ENCODE measurements at regions not wholly inside any gene's neighbourhood (a gene's known extent, or its start where the extent isn't known, plus 50 kb on each side); places are given as distances from the start of the nearest gene placed in this dataset.

DNA sequence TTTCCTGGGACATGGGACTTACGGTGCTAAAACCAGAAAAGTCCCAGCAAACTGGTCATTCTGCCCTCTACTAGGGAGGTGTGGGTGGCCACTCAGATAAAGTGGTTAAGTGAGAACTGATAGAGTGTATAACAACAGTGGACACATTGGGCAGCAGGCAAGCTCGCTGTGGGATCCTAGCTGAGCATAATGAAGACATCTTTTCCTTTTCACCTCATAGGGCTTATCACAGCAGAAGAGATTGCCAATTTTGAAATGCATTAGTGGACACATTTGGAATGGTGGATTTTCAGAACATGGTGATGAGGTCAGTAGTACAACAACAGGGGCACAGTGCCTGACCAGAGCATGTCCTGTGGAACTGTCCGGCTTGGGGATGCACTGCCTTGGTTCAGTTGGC is 477.1 kb upstream of the KIF2A start:
- TF ChIP-seq RXRA (IDR thresholded peaks at IDR 0.05) (no peak), YY1 (IDR thresholded peaks at IDR 0.05) (no peak), FOXA2 (IDR thresholded peaks at IDR 0.05) (no peak), TAF1 (conservative IDR thresholded peaks at IDR 0.05) (no peak), FOXA1 (IDR thresholded peaks at IDR 0.05) (no peak), EGR1 (IDR thresholded peaks at IDR 0.05; ENCODE audit: low read depth in 2 of 2) (no peak), HNF4G (IDR thresholded peaks at IDR 0.05) (no peak), JUND (IDR thresholded peaks at IDR 0.05) (no peak), RAD21 (IDR thresholded peaks at IDR 0.05) (no peak), SP1 (IDR thresholded peaks at IDR 0.05) (no peak)
- TF ChIP-seq, protein P1, sequence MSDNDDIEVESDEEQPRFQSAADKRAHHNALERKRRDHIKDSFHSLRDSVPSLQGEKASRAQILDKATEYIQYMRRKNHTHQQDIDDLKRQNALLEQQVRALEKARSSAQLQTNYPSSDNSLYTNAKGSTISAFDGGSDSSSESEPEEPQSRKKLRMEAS (IDR thresholded peaks at IDR 0.05), result no peak
- TF ChIP-seq, protein P2, sequence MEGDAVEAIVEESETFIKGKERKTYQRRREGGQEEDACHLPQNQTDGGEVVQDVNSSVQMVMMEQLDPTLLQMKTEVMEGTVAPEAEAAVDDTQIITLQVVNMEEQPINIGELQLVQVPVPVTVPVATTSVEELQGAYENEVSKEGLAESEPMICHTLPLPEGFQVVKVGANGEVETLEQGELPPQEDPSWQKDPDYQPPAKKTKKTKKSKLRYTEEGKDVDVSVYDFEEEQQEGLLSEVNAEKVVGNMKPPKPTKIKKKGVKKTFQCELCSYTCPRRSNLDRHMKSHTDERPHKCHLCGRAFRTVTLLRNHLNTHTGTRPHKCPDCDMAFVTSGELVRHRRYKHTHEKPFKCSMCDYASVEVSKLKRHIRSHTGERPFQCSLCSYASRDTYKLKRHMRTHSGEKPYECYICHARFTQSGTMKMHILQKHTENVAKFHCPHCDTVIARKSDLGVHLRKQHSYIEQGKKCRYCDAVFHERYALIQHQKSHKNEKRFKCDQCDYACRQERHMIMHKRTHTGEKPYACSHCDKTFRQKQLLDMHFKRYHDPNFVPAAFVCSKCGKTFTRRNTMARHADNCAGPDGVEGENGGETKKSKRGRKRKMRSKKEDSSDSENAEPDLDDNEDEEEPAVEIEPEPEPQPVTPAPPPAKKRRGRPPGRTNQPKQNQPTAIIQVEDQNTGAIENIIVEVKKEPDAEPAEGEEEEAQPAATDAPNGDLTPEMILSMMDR (IDR thresholded peaks at IDR 0.05; ENCODE audit: low read depth, low read length, missing input control), result no peak
- TF ChIP-seq, protein P3, sequence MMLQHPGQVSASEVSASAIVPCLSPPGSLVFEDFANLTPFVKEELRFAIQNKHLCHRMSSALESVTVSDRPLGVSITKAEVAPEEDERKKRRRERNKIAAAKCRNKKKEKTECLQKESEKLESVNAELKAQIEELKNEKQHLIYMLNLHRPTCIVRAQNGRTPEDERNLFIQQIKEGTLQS (IDR thresholded peaks at IDR 0.05), result no peak
- TF ChIP-seq, protein P4, sequence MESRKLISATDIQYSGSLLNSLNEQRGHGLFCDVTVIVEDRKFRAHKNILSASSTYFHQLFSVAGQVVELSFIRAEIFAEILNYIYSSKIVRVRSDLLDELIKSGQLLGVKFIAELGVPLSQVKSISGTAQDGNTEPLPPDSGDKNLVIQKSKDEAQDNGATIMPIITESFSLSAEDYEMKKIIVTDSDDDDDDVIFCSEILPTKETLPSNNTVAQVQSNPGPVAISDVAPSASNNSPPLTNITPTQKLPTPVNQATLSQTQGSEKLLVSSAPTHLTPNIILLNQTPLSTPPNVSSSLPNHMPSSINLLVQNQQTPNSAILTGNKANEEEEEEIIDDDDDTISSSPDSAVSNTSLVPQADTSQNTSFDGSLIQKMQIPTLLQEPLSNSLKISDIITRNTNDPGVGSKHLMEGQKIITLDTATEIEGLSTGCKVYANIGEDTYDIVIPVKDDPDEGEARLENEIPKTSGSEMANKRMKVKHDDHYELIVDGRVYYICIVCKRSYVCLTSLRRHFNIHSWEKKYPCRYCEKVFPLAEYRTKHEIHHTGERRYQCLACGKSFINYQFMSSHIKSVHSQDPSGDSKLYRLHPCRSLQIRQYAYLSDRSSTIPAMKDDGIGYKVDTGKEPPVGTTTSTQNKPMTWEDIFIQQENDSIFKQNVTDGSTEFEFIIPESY (IDR thresholded peaks at IDR 0.05), result no peak
- no peak overlapping the region for H3K9ac ChIP-seq (ENCODE audit: low read depth in 1 of 2, low read length in 2 of 2)
- H3K27ac ChIP-seq (ENCODE audit: low read depth in 1 of 2, low read length in 2 of 2), result no peak overlapping the region
- H3K4me3 ChIP-seq (ENCODE audit: low read depth in 1 of 3, low read length in 3 of 3), result no peak overlapping the region
- no peaks in the 10 kb centered on the region for H3K36me3 ChIP-seq (ENCODE audit: control insufficient read depth in 4 of 4, insufficient read depth in 3 of 4, low read depth in 1 of 4, low read length in 3 of 4)
- 97% methylated on average over 3 of the region's 3 CpGs for WGBS
- H3K4me1 ChIP-seq (ENCODE audit: control insufficient read depth in 4 of 4, insufficient read depth in 4 of 4, low read length in 3 of 4), result no peaks in the 10 kb centered on the region
- no peaks in the 10 kb centered on the region for H3K27me3 ChIP-seq (ENCODE audit: control insufficient read depth in 4 of 4, insufficient read depth in 4 of 4, low read length in 3 of 4)
- H3K9me3 ChIP-seq (ENCODE audit: control insufficient read depth in 4 of 4, low read length in 3 of 4), result no peaks in the 10 kb centered on the region
- DNase-seq (ENCODE audit: low spot score), result no peak

DNA sequence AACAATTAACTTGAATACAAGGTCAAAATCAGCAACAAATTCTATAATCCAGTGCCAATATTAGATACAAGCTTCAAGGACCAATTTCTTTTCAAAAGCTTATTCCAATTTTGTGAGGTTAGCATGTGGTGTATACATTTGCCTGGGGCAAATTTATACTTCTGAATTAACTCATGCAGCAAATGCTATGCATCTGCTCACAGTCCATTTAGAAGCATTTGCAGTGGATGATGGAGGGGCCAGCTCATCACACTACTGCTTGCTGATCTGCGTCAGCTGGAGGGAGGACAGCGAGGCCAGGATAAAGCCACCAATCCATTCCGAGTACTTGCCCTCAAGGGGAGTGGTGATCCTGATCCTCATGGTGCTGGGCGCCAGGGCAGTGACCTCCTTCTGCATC is 474.3 kb upstream of the KIF2A start:
- Histone ChIP-seq H3K36me3 (ENCODE audit: control insufficient read depth in 4 of 4, insufficient read depth in 3 of 4, low read depth in 1 of 4, low read length in 3 of 4) (no peaks in the 10 kb centered on the region), H3K27ac (ENCODE audit: low read depth in 1 of 2, low read length in 2 of 2) (no peak overlapping the region), H3K4me1 (ENCODE audit: control insufficient read depth in 4 of 4, insufficient read depth in 4 of 4, low read length in 3 of 4) (no peaks in the 10 kb centered on the region), H3K9me3 (ENCODE audit: control insufficient read depth in 4 of 4, low read length in 3 of 4) (no peaks in the 10 kb centered on the region), H3K4me3 (ENCODE audit: low read depth in 1 of 3, low read length in 3 of 3) (no peak overlapping the region), H3K27me3 (ENCODE audit: control insufficient read depth in 4 of 4, insufficient read depth in 4 of 4, low read length in 3 of 4) (no peaks in the 10 kb centered on the region), H3K9ac (ENCODE audit: low read depth in 1 of 2, low read length in 2 of 2) (no peak overlapping the region)
- TF ChIP-seq YY1 (IDR thresholded peaks at IDR 0.05) (no peak), HNF4G (IDR thresholded peaks at IDR 0.05) (no peak), RXRA (IDR thresholded peaks at IDR 0.05) (no peak), NR2F2 (IDR thresholded peaks at IDR 0.05) (no peak)
- WGBS, result 97% methylated on average over 4 of the region's 4 CpGs
- no peak for DNase-seq (ENCODE audit: low spot score)

DNA sequence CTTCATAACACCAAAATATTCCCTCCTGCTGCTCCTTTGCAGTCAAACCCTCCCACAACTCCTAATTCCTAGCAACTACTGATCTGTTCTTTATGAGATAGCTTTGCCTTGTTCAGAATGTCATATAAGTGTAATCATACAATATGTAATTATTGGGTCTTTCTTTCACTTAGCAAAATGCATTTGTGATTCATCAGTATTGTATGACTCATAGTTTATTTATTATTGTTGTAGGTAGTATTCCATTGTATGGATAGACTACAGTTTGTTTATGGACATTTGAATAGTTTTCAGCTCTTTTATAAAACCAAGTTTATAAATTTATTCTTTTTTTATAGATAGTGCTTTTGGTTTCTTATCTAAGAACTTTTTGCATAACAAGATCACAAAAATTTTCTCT is 468.2 kb upstream of the KIF2A start:
- Histone ChIP-seq H3K9ac (ENCODE audit: low read depth in 1 of 2, low read length in 2 of 2) (no peak overlapping the region), H3K27ac (ENCODE audit: low read depth in 1 of 2, low read length in 2 of 2) (no peak overlapping the region), H3K9me3 (ENCODE audit: control insufficient read depth in 4 of 4, low read length in 3 of 4) (no peaks in the 10 kb centered on the region), H3K4me3 (ENCODE audit: low read depth in 1 of 3, low read length in 3 of 3) (no peak overlapping the region), H3K27me3 (ENCODE audit: control insufficient read depth in 4 of 4, insufficient read depth in 4 of 4, low read length in 3 of 4) (peaks cover 0 to 4% (median 0%) of the 10 kb centered on the region in 4 donors), H3K36me3 (ENCODE audit: control insufficient read depth in 4 of 4, insufficient read depth in 3 of 4, low read depth in 1 of 4, low read length in 3 of 4) (no peaks in the 10 kb centered on the region), H3K4me1 (ENCODE audit: control insufficient read depth in 4 of 4, insufficient read depth in 4 of 4, low read length in 3 of 4) (no peaks in the 10 kb centered on the region)
- TF ChIP-seq EGR1 (IDR thresholded peaks at IDR 0.05; ENCODE audit: low read depth in 2 of 2) (no peak), FOXA1 (IDR thresholded peaks at IDR 0.05) (no peak)
- no peak for DNase-seq (ENCODE audit: low spot score)
